ENCODE measurements at regions not wholly inside any gene's neighbourhood (a gene's known extent, or its start where the extent isn't known, plus 50 kb on each side); places are given as distances from the start of the nearest gene placed in this dataset.

DNA sequence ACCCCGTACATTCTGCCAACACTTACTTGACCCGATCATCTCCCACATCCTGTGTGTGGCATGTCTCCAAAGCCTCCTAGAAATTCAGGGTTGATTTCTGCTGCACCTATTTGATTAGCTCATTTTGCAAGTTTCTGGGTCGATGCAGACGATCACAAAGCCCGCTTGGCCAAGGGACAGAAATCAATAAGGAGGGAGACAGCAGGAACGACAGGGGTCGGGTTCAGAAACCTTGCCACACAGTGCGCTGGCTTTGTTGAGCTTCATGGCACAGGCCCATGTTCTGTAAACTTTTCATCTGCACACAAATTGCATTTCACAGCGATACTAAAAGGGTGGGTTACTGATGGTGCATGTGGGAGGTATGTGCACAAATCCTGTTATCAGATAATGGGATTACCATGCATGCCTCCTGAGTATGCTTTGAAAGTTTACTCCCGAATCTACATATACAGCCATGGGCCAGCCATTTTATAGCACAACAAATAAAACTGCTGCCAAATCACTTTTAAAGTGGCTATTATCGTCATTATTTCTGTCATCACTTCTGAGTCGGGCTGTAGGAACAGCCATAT lies 95.9 kb upstream of the ATP11B start:
- no peak for TF ChIP-seq POLR2A (IDR thresholded peaks at IDR 0.05; ENCODE audit: low read depth)
- TF ChIP-seq, protein P1, sequence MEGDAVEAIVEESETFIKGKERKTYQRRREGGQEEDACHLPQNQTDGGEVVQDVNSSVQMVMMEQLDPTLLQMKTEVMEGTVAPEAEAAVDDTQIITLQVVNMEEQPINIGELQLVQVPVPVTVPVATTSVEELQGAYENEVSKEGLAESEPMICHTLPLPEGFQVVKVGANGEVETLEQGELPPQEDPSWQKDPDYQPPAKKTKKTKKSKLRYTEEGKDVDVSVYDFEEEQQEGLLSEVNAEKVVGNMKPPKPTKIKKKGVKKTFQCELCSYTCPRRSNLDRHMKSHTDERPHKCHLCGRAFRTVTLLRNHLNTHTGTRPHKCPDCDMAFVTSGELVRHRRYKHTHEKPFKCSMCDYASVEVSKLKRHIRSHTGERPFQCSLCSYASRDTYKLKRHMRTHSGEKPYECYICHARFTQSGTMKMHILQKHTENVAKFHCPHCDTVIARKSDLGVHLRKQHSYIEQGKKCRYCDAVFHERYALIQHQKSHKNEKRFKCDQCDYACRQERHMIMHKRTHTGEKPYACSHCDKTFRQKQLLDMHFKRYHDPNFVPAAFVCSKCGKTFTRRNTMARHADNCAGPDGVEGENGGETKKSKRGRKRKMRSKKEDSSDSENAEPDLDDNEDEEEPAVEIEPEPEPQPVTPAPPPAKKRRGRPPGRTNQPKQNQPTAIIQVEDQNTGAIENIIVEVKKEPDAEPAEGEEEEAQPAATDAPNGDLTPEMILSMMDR (IDR thresholded peaks at IDR 0.05) = no peak
- no peak for TF ChIP-seq POLR2AphosphoS5 (IDR thresholded peaks at IDR 0.05)
- no peak for TF ChIP-seq EP300 (IDR thresholded peaks at IDR 0.05)

Measured in esophagus muscularis mucosa (tissue), 4 donors.